Thoracic aorta (tissue), 2 donors: ENCODE measurements at regions not wholly inside any gene's neighbourhood (a gene's known extent, or its start where the extent isn't known, plus 50 kb on each side); places are given as distances from the start of the nearest gene placed in this dataset.

Experiments used
- ATAC-seq: fragments of 150-250 bp; one replicate; pipeline ENCODE4 v1.8.0; 2017; ENCODE audit warnings: low read depth; ENCODE audit not compliant: insufficient number of reproducible peaks, low FRiP score
- DNase-seq: peaks from one replicate; pipeline ENCODE4 v3.0.0-alpha.2; 2020; ENCODE audit warnings: low spot score
- H3K27ac ChIP-seq, 2 donors: fragments of 200-600 bp; sonication (generic); 1 replicate in 1 of 2; 2 replicates in 1 of 2; pipeline ENCODE4 v1.5.1; 2016; ENCODE audit warnings: mild to moderate bottlenecking in 2 of 2, moderate library complexity in 2 of 2
- H3K27me3 ChIP-seq: fragments of 200-600 bp; sonication (generic); replicated peaks from 2 replicates; pipeline ENCODE4 v1.6.0; 2016; ENCODE audit warnings: mild to moderate bottlenecking; ENCODE audit not compliant: insufficient read depth
- H3K36me3 ChIP-seq: fragments of 200-600 bp; sonication (generic); one replicate; pipeline ENCODE4 v1.5.1; 2016
- H3K4me1 ChIP-seq, 2 donors: fragments of 200-600 bp; sonication (generic); 1 replicate in 1 of 2; 2 replicates in 1 of 2; pipeline versions ENCODE4 v1.5.1 to v1.6.0; 2016; ENCODE audit warnings: low read depth in 2 of 2, mild to moderate bottlenecking in 1 of 2; ENCODE audit not compliant: control insufficient read depth in 1 of 2
- H3K4me3 ChIP-seq: fragments of 200-600 bp; sonication (generic); 2 replicates; pipeline ENCODE4 v1.5.1; 2016; ENCODE audit warnings: mild to moderate bottlenecking
- H3K9me3 ChIP-seq: fragments of 200-600 bp; sonication (generic); 2 replicates; pipeline ENCODE4 v1.5.1; 2016
- CTCF ChIP-seq: fragments of 200-600 bp; sonication (generic); IDR thresholded peaks from one replicate; pipeline ENCODE4 v1.5.1; 2019; ENCODE audit warnings: antibody characterized with exemption

GRCh38 chr2:234329202-234329960, 167.5 kb downstream of the ARL4C start:
- no peak overlapping the region for H3K4me3 ChIP-seq
- no peak for TF ChIP-seq CTCF
- no peak for ATAC-seq
- H3K27ac ChIP-seq, result no peak overlapping the region
- H3K36me3 ChIP-seq, result no peaks in the 10 kb centered on the region
- H3K27me3 ChIP-seq, result no peaks in the 10 kb centered on the region
- no peak for DNase-seq
- no peaks in the 10 kb centered on the region for H3K4me1 ChIP-seq
- no peaks in the 10 kb centered on the region for H3K9me3 ChIP-seq

- Histone ChIP-seq H3K9me3 (no peaks in the 10 kb centered on the region), H3K27me3 (no peaks in the 10 kb centered on the region), H3K4me1 (no peaks in the 10 kb centered on the region), H3K36me3 (no peaks in the 10 kb centered on the region), H3K4me3 (no peak overlapping the region), H3K27ac (no peak overlapping the region)
- DNase-seq, result no peak
- TF ChIP-seq CTCF, result no peak
- no peak for ATAC-seq
Observed at GRCh38 chr2:234328444-234328990, 168.4 kb downstream of the ARL4C start.

GRCh38 chr2:234326694-234327093, 170.2 kb downstream of the ARL4C start:
- Histone ChIP-seq H3K27ac (no peak overlapping the region), H3K4me1 (no peaks in the 10 kb centered on the region)
- no peak for TF ChIP-seq CTCF

DNA sequence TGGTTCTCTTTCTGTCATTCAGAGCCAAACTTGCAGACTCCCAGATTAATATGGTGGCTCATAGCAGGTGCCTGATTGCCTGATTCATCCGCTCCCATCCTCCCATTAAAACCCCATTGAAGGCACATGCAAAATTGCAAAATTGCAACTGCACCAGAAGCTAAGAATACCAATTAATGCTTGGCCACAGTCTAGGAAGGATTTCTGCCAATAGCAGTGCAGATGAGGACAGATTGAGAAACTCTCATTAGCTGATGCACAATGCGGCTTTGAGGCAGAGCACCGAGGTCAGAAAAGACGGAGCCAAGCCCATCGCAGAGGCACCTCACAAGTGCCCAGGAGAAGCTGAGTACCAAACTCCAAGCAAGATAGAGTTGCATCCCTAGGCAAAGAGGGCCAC, 172.8 kb downstream of the ARL4C start:
- Histone ChIP-seq H3K36me3 (no peaks in the 10 kb centered on the region), H3K9me3 (no peaks in the 10 kb centered on the region), H3K4me1 (no peaks in the 10 kb centered on the region), H3K4me3 (no peak overlapping the region), H3K27ac (no peak overlapping the region), H3K27me3 (no peaks in the 10 kb centered on the region)
- TF ChIP-seq CTCF, result no peak
- ATAC-seq (no peak), DNase-seq (no peak)

More at GRCh38 chr2:234326694-234327093, 170.2 kb downstream of the ARL4C start:
- Histone ChIP-seq H3K36me3 (no peaks in the 10 kb centered on the region), H3K9me3 (no peaks in the 10 kb centered on the region), H3K4me3 (no peak overlapping the region), H3K27me3 (no peaks in the 10 kb centered on the region)
- ATAC-seq (no peak), DNase-seq (no peak)

DNA sequence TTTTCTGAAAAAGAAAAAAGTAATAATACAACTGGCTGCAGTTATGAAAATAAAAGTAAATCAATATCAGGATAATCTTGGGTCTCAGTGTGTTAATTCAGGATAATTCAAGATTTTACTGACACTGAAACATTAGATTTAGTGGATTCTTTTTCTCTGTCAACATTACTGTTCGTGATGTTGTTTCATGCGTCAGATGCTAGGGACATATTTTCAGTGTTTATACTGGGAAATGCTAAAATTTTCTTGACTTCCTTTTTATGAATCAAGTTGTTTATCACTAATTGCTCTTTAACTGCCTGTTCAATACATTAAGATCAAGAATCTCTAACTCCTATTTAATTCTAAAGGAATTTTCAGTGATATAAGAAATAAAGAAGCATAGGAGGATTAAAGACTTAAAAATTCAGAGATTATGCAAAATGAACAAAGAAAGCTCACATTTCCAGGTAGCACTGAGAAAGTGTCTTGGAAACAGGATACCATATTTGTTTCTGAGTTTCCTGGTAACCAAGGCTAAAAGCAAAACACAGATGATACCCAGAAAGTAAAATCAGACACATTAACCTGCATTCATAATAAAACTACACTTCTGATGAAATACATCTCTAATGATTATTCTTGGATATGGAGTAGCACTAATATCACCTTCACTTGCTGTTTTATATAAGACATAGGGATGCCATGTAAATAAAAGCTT, 174.0 kb downstream of the ARL4C start:
- DNase-seq (no peak), ATAC-seq (no peak)
- TF ChIP-seq CTCF, result no peak
- H3K4me3 ChIP-seq, result no peak overlapping the region
- H3K36me3 ChIP-seq, result no peaks in the 10 kb centered on the region
- no peaks in the 10 kb centered on the region for H3K9me3 ChIP-seq
- no peaks in the 10 kb centered on the region for H3K4me1 ChIP-seq
- H3K27me3 ChIP-seq, result no peaks in the 10 kb centered on the region
- no peak overlapping the region for H3K27ac ChIP-seq
